HG03521 (cell line): ENCODE measurements at regions not wholly inside any gene's neighbourhood (a gene's known extent, or its start where the extent isn't known, plus 50 kb on each side); places are given as distances from the start of the nearest gene placed in this dataset.

Experiments
- ATAC-seq: cut with Tn5 transposase; IDR thresholded peaks from one replicate; pipeline ENCODE4 v1.9.1; 2021; ENCODE audit warnings: mild to moderate bottlenecking, moderate library complexity; ENCODE audit not compliant: unreplicated experiment

GRCh38 chr14:101705733-101706508 is 55.6 kb upstream of the PPP2R5C start:
- no peak for ATAC-seq

DNA sequence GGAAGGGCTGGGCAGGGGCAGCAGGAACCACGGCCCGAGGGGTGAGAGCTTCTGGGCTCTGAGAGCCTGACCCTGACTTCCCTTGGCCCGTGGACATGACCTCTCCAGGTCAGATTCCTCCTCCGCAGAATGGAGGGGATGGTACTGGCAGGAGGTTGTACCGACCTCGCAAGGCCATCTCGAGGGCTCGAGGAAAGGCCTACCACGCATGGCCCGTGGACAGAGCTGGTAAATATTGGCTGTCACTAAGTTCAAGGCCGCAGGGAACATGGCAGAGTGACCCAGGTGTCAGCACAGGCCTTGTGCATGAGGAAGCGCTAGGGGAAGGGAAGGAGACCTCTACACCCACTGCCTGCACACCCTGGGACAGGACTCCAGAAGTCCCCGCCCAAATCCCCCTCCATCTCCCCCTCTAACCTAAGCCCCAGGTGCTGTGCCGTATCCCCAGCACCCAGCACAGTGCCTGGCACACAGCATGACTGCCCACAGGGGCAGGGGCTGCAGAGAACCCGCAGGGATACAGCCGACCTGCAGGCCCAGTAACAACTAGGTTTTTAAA is 54.9 kb upstream of the PPP2R5C start:
- ATAC-seq: no peak

DNA sequence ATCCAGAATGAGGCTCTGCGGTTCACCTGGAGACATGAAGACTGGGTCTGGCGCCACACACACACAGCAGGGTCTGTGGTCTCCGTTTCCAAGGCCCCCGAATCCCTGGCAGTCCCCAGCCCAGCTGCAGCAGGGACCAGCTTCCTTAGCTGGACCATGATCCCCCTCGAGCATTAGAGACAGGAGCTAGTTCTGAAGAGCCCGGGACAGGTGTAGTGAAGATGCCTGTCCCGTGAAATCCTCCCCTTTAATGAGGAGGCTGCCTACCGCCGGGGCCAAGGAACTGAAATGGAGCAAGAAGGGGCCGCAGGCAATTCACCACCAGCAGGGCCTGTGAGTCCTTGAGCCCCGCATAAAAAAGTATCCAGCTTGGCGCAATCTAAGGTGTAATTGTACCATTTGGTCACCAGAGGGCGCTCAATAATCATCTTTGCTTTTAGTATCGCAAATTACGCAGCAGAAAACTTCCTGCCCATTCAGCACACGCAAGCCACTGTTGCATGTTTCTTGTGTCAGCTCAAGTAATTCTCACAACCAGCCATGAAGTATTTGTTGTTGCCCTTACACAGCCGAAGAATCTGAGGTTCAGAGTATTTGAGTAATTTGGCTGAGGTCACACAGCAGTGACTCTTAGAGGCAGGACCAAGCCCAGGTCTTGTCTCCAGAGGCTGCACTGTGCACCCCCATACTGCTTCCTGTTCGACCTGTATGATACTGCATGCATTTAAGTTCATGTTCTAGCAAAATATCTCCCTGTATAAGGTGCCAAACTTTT is 54.3 kb upstream of the PPP2R5C start:
- no peak for ATAC-seq

DNA sequence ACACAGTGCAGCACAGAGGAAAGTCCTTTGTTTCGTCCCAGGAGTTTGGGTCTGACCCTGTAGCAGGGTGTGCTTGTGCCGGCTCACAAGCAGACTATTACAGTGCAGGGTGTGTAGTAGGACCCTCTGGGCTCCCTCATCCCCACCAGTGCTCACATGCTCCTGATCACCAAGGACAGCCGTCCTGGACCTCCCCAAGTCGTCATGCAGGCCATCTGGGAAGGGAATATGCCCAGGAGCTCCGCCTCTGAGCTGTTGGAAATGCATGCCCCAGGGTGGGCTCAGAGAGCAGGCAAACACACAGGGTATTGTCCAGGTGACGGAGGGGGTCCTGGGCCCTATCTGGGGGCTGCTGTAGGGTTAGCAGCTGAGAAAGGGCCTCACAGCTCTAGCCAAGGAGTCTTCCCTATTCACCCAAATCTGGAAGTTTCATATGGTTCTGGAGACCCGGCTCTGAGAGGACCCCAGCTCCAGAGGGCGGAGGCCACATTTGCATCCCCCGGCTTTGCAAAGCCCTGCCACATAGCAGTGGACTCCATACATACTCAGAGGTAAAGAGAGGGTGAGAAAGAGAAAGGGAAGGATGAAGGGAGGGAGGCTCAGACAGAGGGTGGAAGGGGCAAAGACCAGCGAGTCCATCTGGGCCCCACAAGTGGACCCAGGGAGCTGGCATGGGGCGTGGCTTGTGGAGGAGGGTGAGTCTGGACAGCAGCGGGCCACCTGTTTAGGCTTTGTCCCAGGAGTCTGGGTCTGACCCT is 53.5 kb upstream of the PPP2R5C start:
- no peak for ATAC-seq

GRCh38 chr14:101708853-101709532 is 52.5 kb upstream of the PPP2R5C start:
- no peak for ATAC-seq

DNA sequence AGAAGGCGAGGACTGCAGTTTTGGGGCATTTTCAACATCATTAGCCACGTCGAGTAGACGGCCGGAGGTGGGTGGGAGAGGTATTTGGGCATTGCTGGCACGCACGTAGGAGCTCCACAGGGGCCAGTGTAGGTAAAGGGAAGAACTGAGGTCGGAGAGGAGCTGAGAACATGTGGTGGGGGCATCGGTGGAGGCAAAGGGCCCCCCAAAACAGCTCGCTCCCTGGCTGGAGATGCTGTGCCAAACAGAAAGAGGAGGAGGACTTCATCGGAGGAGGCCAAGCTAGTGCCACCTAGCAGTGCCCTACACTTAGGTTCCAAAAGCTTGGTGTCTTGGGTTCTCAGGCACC is 52.0 kb upstream of the PPP2R5C start:
- ATAC-seq: no peak

GRCh38 chr14:101709962-101710931 is 51.3 kb upstream of the PPP2R5C start:
- ATAC-seq: no peak

DNA sequence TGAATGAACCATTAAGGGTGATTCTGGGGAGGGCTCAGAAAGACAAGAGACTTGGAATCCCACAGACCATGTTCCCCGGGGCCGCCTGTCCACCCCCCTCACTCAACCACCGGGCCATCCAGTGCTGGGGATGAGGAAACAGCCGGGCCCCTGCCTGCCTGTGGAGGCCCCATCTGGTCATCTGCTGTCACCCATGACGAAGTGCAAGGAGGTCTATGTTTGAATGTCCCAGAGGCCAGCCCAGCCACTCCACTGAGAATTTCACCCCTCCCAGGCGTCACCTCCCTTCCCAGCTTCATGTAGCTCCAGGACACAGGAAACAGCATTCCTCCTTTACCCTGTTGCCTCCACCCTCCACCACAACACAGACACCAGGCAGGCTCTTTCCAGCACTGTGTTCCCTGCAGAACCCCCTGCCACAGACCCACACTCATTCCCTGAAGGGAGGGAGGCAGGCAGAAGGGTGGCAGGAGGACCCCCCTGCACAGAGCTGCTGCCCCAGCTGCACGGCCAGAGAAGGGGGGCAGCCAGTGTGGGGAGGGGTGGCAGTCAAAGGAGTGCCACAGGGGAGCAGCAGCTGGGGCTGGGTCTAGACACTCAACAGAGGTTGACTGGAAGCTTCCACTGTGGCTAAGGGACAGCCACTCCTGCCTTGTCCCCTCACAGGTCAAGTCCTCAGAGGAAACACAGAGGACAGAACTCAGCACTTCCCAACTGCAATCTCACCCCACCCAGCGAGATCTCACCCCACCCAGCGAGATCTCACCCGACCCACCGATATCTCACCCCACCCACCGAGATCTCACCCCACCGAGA is 50.3 kb upstream of the PPP2R5C start:
- no peak for ATAC-seq
